GM18909 (cell line): ENCODE measurements at regions not wholly inside any gene's neighbourhood (a gene's known extent, or its start where the extent isn't known, plus 50 kb on each side); places are given as distances from the start of the nearest gene placed in this dataset.

Source experiments
- ATAC-seq: cut with Tn5 transposase; IDR thresholded peaks from one replicate; pipeline ENCODE4 v1.9.1; 2021; ENCODE audit warnings: mild to moderate bottlenecking; ENCODE audit not compliant: unreplicated experiment, poor library complexity

DNA sequence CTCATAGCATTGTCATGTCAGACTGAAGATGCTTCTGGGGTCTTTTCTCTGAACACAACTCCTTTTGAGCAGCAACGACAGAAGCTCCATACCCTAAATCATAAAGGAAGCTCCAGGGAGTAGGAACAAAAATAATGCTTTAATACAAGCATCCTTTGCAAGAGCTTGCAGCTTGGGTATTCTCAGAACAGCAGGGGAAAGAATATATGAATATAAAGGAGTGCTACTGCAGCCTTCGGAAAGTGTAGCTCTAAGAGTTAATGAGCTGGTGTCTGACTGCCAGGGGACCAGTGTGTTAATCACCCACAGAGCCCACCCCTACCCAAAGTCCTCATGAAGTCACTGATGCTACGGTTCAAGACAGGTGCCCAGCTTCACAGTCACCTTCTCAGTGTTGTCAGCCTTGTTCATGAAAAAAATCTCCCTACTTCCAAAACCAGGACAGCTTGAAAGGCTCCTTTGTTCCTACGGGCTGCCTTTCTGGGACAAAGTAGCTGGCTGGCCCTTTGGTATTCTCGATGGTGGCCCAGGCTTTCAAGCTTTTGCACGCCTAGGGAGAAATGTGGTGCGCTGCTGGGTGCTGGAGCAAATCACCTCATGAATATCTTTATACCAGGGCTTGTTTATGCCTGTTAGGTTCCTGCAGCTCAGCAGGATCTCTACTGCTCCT is 259.7 kb downstream of the CMPK2 start:
- no peak for ATAC-seq

GRCh38 chr2:6617794-6618193 is 247.9 kb downstream of the CMPK2 start:
- no peak for ATAC-seq

- ATAC-seq, result no peak
Observed at GRCh38 chr2:6618201-6618600, 247.5 kb downstream of the CMPK2 start.

DNA sequence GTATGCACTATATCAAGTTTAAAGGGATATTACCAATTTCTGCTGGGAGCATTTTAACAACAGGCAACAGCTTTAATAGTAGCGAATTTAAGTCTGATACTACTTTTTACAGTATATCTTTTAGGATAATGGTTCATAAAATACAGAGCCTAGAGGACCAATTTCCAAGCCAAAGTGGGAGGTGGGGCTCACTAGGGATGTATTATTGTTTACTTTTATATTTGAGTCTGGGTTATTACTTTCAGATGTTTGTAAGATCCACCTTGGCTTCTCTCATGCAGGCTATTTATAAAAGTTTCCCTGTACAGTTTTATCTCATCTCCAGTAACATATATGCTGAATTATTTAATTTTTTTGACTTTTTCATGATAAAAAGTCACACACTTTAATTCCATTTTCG is 242.0 kb downstream of the CMPK2 start:
- ATAC-seq, result no peak

DNA sequence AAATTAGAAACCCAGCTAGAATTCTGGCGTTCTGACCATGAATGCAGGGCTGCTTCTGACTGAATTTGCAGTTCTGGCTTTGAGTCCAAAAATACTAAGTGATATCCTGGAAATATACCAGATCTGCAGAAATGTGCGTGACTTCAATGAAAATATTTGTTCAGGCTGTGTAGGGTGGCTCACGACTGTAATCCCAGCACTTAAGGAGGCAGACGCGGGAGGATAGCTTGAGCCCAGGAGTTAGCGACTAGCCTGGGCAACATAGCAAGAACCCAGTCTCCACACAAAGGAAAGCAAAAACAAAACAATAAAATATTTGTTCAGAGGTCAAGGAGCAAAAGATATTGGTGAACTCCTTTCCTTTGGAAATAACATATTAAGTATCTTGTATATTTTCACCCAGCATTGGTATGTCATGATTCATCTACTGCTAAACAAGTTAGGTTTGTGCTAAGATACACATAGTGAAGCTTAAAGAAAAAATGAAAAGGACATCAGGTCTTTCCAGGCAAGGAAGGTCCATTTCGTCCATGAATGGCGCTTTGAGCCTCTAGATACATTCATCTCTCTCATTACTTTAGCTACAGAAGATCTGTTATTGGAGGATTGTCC is 239.2 kb downstream of the CMPK2 start:
- no peak for ATAC-seq

DNA sequence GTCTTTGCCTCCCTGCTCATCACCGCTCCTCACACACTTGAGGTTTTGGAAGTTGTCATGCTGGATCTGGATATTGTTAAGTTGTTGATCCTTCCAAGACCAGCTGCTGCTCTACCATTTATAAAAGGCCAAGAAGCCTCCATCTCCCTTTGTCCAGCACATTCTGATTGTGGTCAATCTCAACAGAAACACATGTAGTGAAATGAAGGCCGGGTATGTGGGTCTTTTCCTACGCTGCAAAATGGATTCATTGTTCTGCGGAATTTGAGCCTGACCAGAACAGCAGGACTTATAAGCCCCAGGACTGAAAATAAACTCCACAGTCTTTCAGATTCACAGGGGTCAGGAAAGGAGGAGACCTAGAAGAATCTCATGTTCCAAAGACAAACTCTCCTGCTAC is 238.4 kb downstream of the CMPK2 start:
- no peak for ATAC-seq

GRCh38 chr2:6630209-6630608 is 235.5 kb downstream of the CMPK2 start:
- ATAC-seq, result no peak

DNA sequence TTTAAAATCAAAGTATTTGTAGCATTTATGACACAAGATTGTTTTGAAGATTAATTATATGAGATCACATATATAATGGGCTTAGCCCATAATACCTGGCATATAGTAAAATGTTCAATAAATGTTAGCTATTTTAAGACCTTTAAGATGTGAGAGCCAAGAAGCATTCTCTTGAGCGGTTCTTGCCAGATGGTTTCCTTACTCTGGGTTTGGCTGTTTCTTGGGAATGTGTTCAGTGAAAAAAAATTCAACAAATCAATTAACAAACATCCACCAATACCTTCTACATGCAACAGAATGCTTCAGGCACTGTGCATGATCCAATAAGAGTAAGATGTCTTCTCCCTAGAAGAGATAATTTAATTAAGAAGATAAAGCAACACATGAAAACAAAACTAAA is 230.4 kb downstream of the CMPK2 start:
- no peak for ATAC-seq

DNA sequence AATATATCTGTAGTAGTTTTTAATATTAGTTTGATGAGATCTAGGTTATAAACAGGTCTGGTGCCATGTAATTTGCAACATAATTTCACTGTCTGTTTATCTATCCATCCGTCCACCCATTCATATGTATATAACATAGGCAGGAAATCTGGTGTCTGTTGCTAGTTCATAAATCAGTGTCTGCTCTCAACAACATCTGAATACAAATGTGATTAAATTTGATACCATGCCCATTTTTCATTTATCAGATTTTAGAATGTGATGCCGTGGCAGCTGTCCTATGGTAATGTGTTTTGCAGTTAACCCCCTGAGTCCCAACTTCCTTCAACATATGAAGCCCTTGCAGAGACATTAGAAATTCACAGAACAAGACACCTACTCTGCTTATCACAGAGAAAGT is 228.4 kb downstream of the CMPK2 start:
- ATAC-seq, result no peak

GRCh38 chr2:6639929-6640620 is 225.6 kb downstream of the CMPK2 start:
- no peak for ATAC-seq

DNA sequence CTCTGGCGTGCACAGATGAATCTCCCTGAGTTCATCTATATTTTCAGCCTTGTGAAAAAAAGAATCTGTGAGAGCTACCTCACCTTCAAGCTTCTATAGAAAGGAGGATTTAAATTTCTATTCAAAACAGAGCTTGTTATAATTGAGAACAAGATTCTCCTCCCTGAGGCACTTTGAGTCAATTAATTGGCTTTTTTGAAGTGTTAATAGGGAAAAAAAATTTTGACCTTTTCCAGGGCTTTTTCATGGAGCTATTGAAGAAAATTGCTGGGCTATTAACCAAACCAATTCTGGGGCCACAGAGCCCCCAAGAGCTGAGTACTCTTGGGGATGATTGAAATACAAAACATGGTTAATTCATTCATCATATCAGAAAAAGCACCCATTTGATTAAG is 225.1 kb downstream of the CMPK2 start:
- no peak for ATAC-seq

- ATAC-seq, result no peak
Observed at GRCh38 chr2:6641956-6642355, 223.8 kb downstream of the CMPK2 start.

DNA sequence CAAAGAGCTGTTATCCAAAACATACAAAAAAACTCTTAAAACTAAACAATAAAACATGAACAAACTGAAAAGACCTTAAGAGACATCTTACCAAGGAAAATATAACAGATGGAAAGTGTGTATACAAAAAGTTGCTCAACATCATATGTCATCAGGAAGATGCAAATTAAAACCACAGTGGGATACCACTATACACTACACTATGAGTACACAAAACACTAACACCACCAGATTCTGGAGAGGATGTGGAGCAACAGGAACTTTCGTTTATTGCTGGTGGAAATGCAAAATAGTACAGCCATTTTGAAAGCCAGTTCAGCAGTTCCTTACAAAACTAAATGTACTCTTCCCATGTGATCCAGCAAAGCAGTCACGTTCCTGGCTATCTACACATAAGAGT is 221.4 kb downstream of the CMPK2 start:
- ATAC-seq, result no peak

DNA sequence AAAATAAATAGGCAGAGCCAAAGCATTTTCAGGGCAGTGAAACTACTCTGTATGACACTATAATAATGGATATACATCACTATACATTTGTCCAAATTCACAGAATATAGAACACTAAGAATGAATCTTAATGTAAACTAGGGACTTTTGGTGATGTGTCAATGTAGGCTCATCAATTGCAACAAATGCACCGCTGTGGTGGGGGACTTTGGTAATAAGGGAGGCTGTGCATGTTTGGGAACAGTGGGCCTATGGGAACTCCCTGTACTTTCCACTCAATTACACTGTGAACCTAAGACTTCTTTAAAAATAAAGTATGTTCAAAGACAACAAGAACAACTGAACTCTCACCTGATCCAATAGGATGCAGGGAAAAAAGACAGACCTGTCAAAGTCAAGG is 220.7 kb downstream of the CMPK2 start:
- no peak for ATAC-seq

DNA sequence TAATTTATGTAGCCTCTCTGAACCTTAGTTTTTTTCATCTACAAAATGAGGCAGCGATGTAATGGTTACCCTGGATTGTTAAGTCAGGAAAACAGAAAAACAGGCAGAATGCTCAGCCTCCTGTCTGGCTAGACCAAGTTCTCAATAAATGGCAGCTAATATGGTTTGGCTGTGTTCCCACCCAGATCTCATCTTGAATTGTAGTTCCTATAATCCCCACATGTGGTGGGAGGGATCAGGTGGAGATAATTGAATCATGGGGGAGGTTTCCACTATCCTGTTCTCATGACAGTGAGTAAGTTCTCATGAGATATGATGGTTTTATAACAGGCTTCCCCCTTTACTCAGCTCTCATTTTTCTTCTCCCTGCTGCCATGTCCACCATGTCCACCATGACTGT is 220.0 kb downstream of the CMPK2 start:
- ATAC-seq, result no peak

GRCh38 chr2:6647046-6647445 is 218.7 kb downstream of the CMPK2 start:
- ATAC-seq, result no peak

- no peak for ATAC-seq
Observed at GRCh38 chr2:6648596-6649247, 217.0 kb downstream of the CMPK2 start.

GRCh38 chr2:6650311-6650710 is 215.4 kb downstream of the CMPK2 start:
- ATAC-seq, result no peak

GRCh38 chr2:6652251-6652650 is 213.5 kb downstream of the CMPK2 start:
- no peak for ATAC-seq

DNA sequence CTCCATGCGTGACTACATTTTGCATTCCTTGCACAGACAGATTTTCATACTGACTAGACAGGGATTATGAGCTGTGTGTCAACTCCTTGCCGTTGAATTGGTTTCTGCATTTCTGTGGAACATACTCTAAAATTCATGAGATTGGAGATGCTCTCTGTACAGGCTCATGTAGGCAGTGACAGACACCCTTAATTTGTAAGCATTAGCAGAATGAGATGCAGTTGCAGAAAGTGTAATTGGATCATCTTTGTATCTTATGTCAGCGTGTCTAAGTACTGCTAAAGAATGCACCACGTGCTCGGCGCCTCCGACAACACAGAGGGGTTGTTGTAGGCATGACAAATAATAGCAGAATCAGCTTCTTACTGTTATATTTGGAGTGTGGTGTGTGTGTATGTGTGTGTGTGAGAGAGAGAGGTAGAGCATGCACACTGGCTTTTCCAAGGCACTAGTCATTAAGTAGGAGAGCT is 212.4 kb downstream of the CMPK2 start:
- ATAC-seq, result no peak

DNA sequence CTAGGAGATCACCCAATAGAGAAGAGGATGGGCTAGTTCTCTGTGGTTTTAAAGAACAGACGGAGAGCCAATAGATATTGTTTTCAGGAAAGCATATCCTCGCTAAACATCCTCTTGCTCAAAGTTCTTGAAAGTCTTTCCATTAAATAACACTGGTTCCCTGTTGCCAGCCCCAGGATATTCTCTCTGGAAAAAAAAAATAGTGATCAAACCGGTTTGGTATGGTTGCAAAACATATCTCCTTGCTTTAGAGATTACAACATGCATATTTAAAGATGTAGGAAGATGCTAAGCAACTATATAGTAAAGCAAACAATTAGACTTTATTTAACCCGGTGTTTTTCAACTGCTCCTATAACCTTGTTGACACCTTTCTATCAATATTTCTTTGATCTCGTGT is 211.4 kb downstream of the CMPK2 start:
- ATAC-seq, result no peak
